B cell (primary cell): ENCODE measurements at regions not wholly inside any gene's neighbourhood (a gene's known extent, or its start where the extent isn't known, plus 50 kb on each side); places are given as distances from the start of the nearest gene placed in this dataset.

Experiments used
- ATAC-seq: fragments of 200-7000 bp; cut with Tn5 transposase; one replicate; pipeline ENCODE4 v1.10.0; 2021; ENCODE audit warnings: low read depth, mild to moderate bottlenecking, moderate number of reproducible peaks, moderate library complexity
- CTCF ChIA-PET: fragments of 350-600 bp; sonication (Branson Sonifier 250); formaldehyde crosslinking; loops from one replicate; lab custom pipeline; 2021; ENCODE audit warnings: antibody characterized with exemption, inconsistent platforms; lab: Charles Lee
- POLR2A ChIA-PET: fragments of 350-600 bp; sonication (Branson Sonifier 250); formaldehyde crosslinking; loops from one replicate; lab custom pipeline; 2021; ENCODE audit warnings: antibody characterized with exemption; lab: Charles Lee
- DNase-seq: peaks from one replicate; pipeline ENCODE4 v3.0.0; 2013
- H2AFZ ChIP-seq: 2 replicates; pipeline ENCODE4 v1.6.1; 2012; ENCODE audit warnings: mild to moderate bottlenecking, low read depth, low read length; ENCODE audit not compliant: insufficient read depth, poor library complexity, severe bottlenecking
- H3K27ac ChIP-seq, 2 donors: 1 replicate in 1 of 2; 2 replicates in 1 of 2; pipeline ENCODE4 v1.5.1; 2012 to 2013; ENCODE audit warnings: low read length in 2 of 2, mild to moderate bottlenecking in 2 of 2, moderate library complexity in 1 of 2
- H3K27me3 ChIP-seq, 4 experiments: fragments of 200-600 bp in 1 of 4; sonication (generic) in 1 of 4; replicated peaks in 1 of 4; 1 replicate in 2 of 4; 2 replicates in 2 of 4; pipeline versions ENCODE4 v1.6.1 to v1.7.0; 2013 to 2016; ENCODE audit warnings: low read length in 3 of 4, mild to moderate bottlenecking in 2 of 4, mixed read lengths in 1 of 4, moderate library complexity in 1 of 4; ENCODE audit not compliant: insufficient read depth in 4 of 4, control insufficient read depth in 3 of 4; ENCODE audit errors: control extremely low read depth in 1 of 4
- H3K36me3 ChIP-seq, 2 experiments: replicated peaks in 1 of 2; 1 replicate in 1 of 2; 2 replicates in 1 of 2; pipeline versions ENCODE4 v1.6.1 to v1.7.1; 2013; ENCODE audit warnings: low read length in 1 of 2; ENCODE audit not compliant: insufficient read depth in 2 of 2, control insufficient read depth in 1 of 2; ENCODE audit errors: control extremely low read depth in 1 of 2, extremely low read depth in 1 of 2
- H3K4me1 ChIP-seq, 2 donors: fragments of 200-600 bp in 1 of 2; sonication (generic) in 1 of 2; 1 replicate in 1 of 2; 2 replicates in 1 of 2; pipeline versions ENCODE4 v1.5.1 to v1.6.1; 2013 to 2017; ENCODE audit warnings: low read length in 2 of 2; ENCODE audit not compliant: control insufficient read depth in 2 of 2, insufficient read depth in 2 of 2
- H3K4me2 ChIP-seq: replicated peaks from 2 replicates; pipeline ENCODE3; 2012; ENCODE audit warnings: mild to moderate bottlenecking, low read depth, low read length; ENCODE audit not compliant: poor library complexity, severe bottlenecking
- H3K4me3 ChIP-seq, 5 experiments: fragments of 200-600 bp in 1 of 5; sonication (generic) in 1 of 5; 1 replicate in 3 of 5; 2 replicates in 2 of 5; pipeline versions ENCODE4 v1.5.1 to v1.7.0; 2011 to 2016; ENCODE audit warnings: low read length in 4 of 5, mild to moderate bottlenecking in 4 of 5, low read depth in 2 of 5, control low read depth in 1 of 5, moderate library complexity in 1 of 5; ENCODE audit not compliant: insufficient read depth in 1 of 5; ENCODE audit errors: control extremely low read depth in 1 of 5, extremely low read depth in 1 of 5
- H3K79me2 ChIP-seq: fragments of 200-600 bp; sonication (generic); one replicate; pipeline ENCODE4 v1.6.0; 2016; ENCODE audit warnings: low read length; ENCODE audit not compliant: control insufficient read depth, insufficient read depth
- H3K9ac ChIP-seq: fragments of 200-600 bp; sonication (generic); 2 replicates; pipeline ENCODE4 v1.6.1; 2017; ENCODE audit warnings: mild to moderate bottlenecking, low read length, moderate library complexity
- H3K9me3 ChIP-seq, 3 donors: one replicate each; pipeline versions ENCODE4 v1.6.1 to v1.7.1; 2013; ENCODE audit warnings: low read length in 2 of 3; ENCODE audit not compliant: control insufficient read depth in 2 of 3, insufficient read depth in 1 of 3; ENCODE audit errors: control extremely low read depth in 1 of 3
- H4K20me1 ChIP-seq: 2 replicates; pipeline ENCODE4 v1.6.0; 2012; ENCODE audit warnings: mild to moderate bottlenecking, low read length; ENCODE audit not compliant: insufficient read depth, control insufficient read depth, poor library complexity, severe bottlenecking
- H3K27ac Mint-ChIP-seq: one replicate; pipeline ENCODE4 v1.8.0; 2021; ENCODE audit warnings: mixed read lengths
- H3K27me3 Mint-ChIP-seq: one replicate; pipeline ENCODE4 v1.8.0; 2021; ENCODE audit warnings: mixed read lengths
- H3K4me1 Mint-ChIP-seq: one replicate; pipeline ENCODE4 v1.8.0; 2021; ENCODE audit warnings: mixed read lengths
- H3K4me3 Mint-ChIP-seq: one replicate; pipeline ENCODE4 v1.8.0; 2021; ENCODE audit warnings: mixed read lengths
- H3K9me3 Mint-ChIP-seq: one replicate; pipeline ENCODE4 v1.8.0; 2022; ENCODE audit warnings: mixed read lengths; ENCODE audit not compliant: insufficient read depth
- CTCF ChIP-seq: fragments of 200-600 bp; IDR thresholded peaks from one replicate; pipeline ENCODE4 v1.8.0; 2022; ENCODE audit warnings: antibody characterized with exemption, mild to moderate bottlenecking
- EZH2 ChIP-seq: IDR thresholded peaks from 2 replicates; pipeline ENCODE4 v1.6.1; 2012; ENCODE audit warnings: borderline replicate concordance, low read depth, mild to moderate bottlenecking, moderate library complexity, low read length; ENCODE audit not compliant: insufficient read depth, poor library complexity, severe bottlenecking
- WGBS: methylation state at CpG from one replicate; pipeline ENCODE4 v1.1.5; 2013; ENCODE audit warnings: missing lambda C conversion rate; ENCODE audit not compliant: insufficient coverage; 5-methylcytosine and 5-hydroxymethylcytosine counted together
- intact Hi-C: fragments of 100-400 bp; cut with micrococcal nuclease; formaldehyde crosslinking; loops from one replicate; pipeline ENCODE4 v1.10.0; 2022

- ATAC-seq = no peak
- H3K27ac Mint-ChIP-seq = no peak overlapping the region
- CTCF ChIA-PET = no interaction called here
Measured at GRCh38 chr5:61806491-61807020, 474.5 kb downstream of the ZSWIM6 start.

GRCh38 chr5:61808091-61808490, 476.0 kb downstream of the ZSWIM6 start:
- intact Hi-C loops = no loop called here
- ATAC-seq = no peak
- Mint-ChIP-seq H3K27ac (no peak overlapping the region), H3K4me3 (no peak overlapping the region), H3K9me3 (no peaks in the 10 kb centered on the region), H3K27me3 (peaks cover 3% of the 10 kb centered on the region), H3K4me1 (no peaks in the 10 kb centered on the region)
- Histone ChIP-seq H3K79me2 (no peaks in the 10 kb centered on the region), H3K27me3 (no peaks in the 10 kb centered on the region), H3K9ac (no peak overlapping the region), H2AFZ (no peak overlapping the region), H3K27ac (no peak overlapping the region), H3K4me2 (no peak overlapping the region), H3K36me3 (no peaks in the 10 kb centered on the region), H3K4me1 (no peaks in the 10 kb centered on the region), H4K20me1 (no peaks in the 10 kb centered on the region), H3K4me3 (no peak overlapping the region), H3K9me3 (peaks cover 0 to under 1% (median 0%) of the 10 kb centered on the region in 3 donors)
- WGBS = 71% methylated on average over 2 of the region's 3 CpGs
- DNase-seq = no peak
- no peak for TF ChIP-seq EZH2
- no peak for TF ChIP-seq CTCF
- CTCF ChIA-PET = no interaction called here
- POLR2A ChIA-PET = no interaction called here

More at GRCh38 chr5:61806491-61807020, 474.5 kb downstream of the ZSWIM6 start:
- Mint-ChIP-seq H3K27me3 (no peaks in the 10 kb centered on the region), H3K4me3 (no peak overlapping the region), H3K4me1 (no peaks in the 10 kb centered on the region), H3K9me3 (no peaks in the 10 kb centered on the region)
- no peak overlapping the region for H3K4me3 ChIP-seq
- H3K27ac ChIP-seq = no peak overlapping the region
- DNase-seq = no peak
- no peak overlapping the region for H3K9ac ChIP-seq
- H3K4me1 ChIP-seq = no peaks in the 10 kb centered on the region
- H3K9me3 ChIP-seq = peaks cover 0 to 3% (median 0%) of the 10 kb centered on the region in 3 donors
- H3K4me2 ChIP-seq = no peak overlapping the region
- intact Hi-C loops = no loop called here
- H4K20me1 ChIP-seq = no peaks in the 10 kb centered on the region
- 62% methylated on average over 3 of the region's 3 CpGs for WGBS
- H2AFZ ChIP-seq = no peak overlapping the region
- H3K79me2 ChIP-seq = no peaks in the 10 kb centered on the region
- H3K27me3 ChIP-seq = no peaks in the 10 kb centered on the region
- no peak for TF ChIP-seq EZH2
- TF ChIP-seq CTCF = no peak
- POLR2A ChIA-PET = no interaction called here
- no peaks in the 10 kb centered on the region for H3K36me3 ChIP-seq
